ENCODE measurements at regions not wholly inside any gene's neighbourhood (a gene's known extent, or its start where the extent isn't known, plus 50 kb on each side); places are given as distances from the start of the nearest gene placed in this dataset.

- no peak for TF ChIP-seq CTCF (IDR thresholded peaks at IDR 0.05)
- Histone ChIP-seq H3K36me3 (no peaks in the 10 kb centered on the region), H3K27ac (no peak overlapping the region), H3K4me1 (no peaks in the 10 kb centered on the region), H3K9me3 (no peaks in the 10 kb centered on the region), H3K27me3 (no peaks in the 10 kb centered on the region), H3K4me3 (no peak overlapping the region)
- DNase-seq (ENCODE audit: low spot score) = no peak
Observed at GRCh38 chr16:54724346-54724925, 206.2 kb upstream of the IRX5 start.

- H3K27me3 ChIP-seq = no peaks in the 10 kb centered on the region
- no peaks in the 10 kb centered on the region for H3K4me1 ChIP-seq
- no peak for TF ChIP-seq CTCF (IDR thresholded peaks at IDR 0.05)
- no peak overlapping the region for H3K4me3 ChIP-seq
- H3K27ac ChIP-seq = no peak overlapping the region
- DNase-seq (ENCODE audit: low spot score) = no peak
- H3K36me3 ChIP-seq = no peaks in the 10 kb centered on the region
- no peaks in the 10 kb centered on the region for H3K9me3 ChIP-seq
Observed at GRCh38 chr16:54722210-54722676, 208.4 kb upstream of the IRX5 start.

- no peak for TF ChIP-seq CTCF (IDR thresholded peaks at IDR 0.05)
- H3K36me3 ChIP-seq = no peaks in the 10 kb centered on the region
- no peak overlapping the region for H3K27ac ChIP-seq
- no peaks in the 10 kb centered on the region for H3K9me3 ChIP-seq
- no peaks in the 10 kb centered on the region for H3K4me1 ChIP-seq
- H3K27me3 ChIP-seq = no peaks in the 10 kb centered on the region
- H3K4me3 ChIP-seq = no peak overlapping the region
- no peak for DNase-seq (ENCODE audit: low spot score)
Observed at GRCh38 chr16:54720259-54720658, 210.4 kb upstream of the IRX5 start.

GRCh38 chr16:54719624-54720023, 211.0 kb upstream of the IRX5 start:
- TF ChIP-seq CTCF (IDR thresholded peaks at IDR 0.05) = no peak
- Histone ChIP-seq H3K4me1 (no peaks in the 10 kb centered on the region), H3K4me3 (no peak overlapping the region), H3K9me3 (no peaks in the 10 kb centered on the region), H3K27ac (no peak overlapping the region), H3K27me3 (no peaks in the 10 kb centered on the region), H3K36me3 (no peaks in the 10 kb centered on the region)
- no peak for DNase-seq (ENCODE audit: low spot score)

GRCh38 chr16:54718376-54718775, 212.3 kb upstream of the IRX5 start:
- DNase-seq (ENCODE audit: low spot score) = no peak
- TF ChIP-seq CTCF (IDR thresholded peaks at IDR 0.05) = no peak
- H3K27me3 ChIP-seq = no peaks in the 10 kb centered on the region
- no peaks in the 10 kb centered on the region for H3K4me1 ChIP-seq
- H3K36me3 ChIP-seq = no peaks in the 10 kb centered on the region
- no peak overlapping the region for H3K4me3 ChIP-seq
- no peaks in the 10 kb centered on the region for H3K9me3 ChIP-seq
- H3K27ac ChIP-seq = no peak overlapping the region

GRCh38 chr16:54715011-54715410, 215.7 kb upstream of the IRX5 start:
- H3K27ac ChIP-seq = no peak overlapping the region
- no peak for TF ChIP-seq CTCF (IDR thresholded peaks at IDR 0.05)
- H3K4me3 ChIP-seq = no peak overlapping the region
- no peaks in the 10 kb centered on the region for H3K9me3 ChIP-seq
- no peak for DNase-seq (ENCODE audit: low spot score)
- H3K4me1 ChIP-seq = no peaks in the 10 kb centered on the region
- no peaks in the 10 kb centered on the region for H3K36me3 ChIP-seq
- H3K27me3 ChIP-seq = no peaks in the 10 kb centered on the region
